HepG2 (cell line): ENCODE measurements at regions not wholly inside any gene's neighbourhood (a gene's known extent, or its start where the extent isn't known, plus 50 kb on each side); places are given as distances from the start of the nearest gene placed in this dataset.

Source experiments
- EP300 ChIP-seq, 3 experiments: sonication (generic) in 1 of 3; formaldehyde crosslinking in 1 of 3; IDR thresholded peaks; 2 replicates each; pipeline versions ENCODE4 v1.5.1 to v1.6.1; 2011 to 2020; ENCODE audit warnings: low read depth in 2 of 3, low read length in 2 of 3, borderline replicate concordance in 1 of 3, improper control_type of control experiment in 1 of 3, mild to moderate bottlenecking in 1 of 3, missing genetic modification reagents in 1 of 3, moderate library complexity in 1 of 3
- NFIB ChIP-seq: sonication (generic); formaldehyde crosslinking; IDR thresholded peaks from 2 replicates; pipeline ENCODE4 v1.9.0; 2021; ENCODE audit warnings: missing genetic modification reagents, mild to moderate bottlenecking, borderline replicate concordance
- POLR2A ChIP-seq, 2 experiments: IDR thresholded peaks; 2 replicates each; pipeline ENCODE4 v1.6.1; 2011; ENCODE audit warnings: low read depth in 2 of 2, low read length in 2 of 2, mild to moderate bottlenecking in 1 of 2, moderate library complexity in 1 of 2; ENCODE audit not compliant: insufficient read depth in 1 of 2
- PTBP1 ChIP-seq: fragments of 200-400 bp; formaldehyde crosslinking; IDR thresholded peaks from 2 replicates; pipeline ENCODE4 v1.6.1; 2018; ENCODE audit warnings: low read length, low read depth; ENCODE audit not compliant: poor library complexity, severe bottlenecking
- ZBTB8A ChIP-seq: sonication (generic); formaldehyde crosslinking; IDR thresholded peaks from 2 replicates; pipeline ENCODE4 v1.4.0; 2020; ENCODE audit warnings: mild to moderate bottlenecking, low read depth, missing genetic modification reagents, borderline replicate concordance

- TF ChIP-seq NFIB (CRISPR knock-in tag) (no peak), PTBP1 (no peak), POLR2A (IDR thresholded peaks at IDR 0.05; ENCODE audit: insufficient read depth in 1 of 2, low read depth in 2 of 2, low read length in 2 of 2) (no peak), ZBTB8A (no peak), EP300 (IDR thresholded peaks at IDR 0.05; ENCODE audit: low read depth in 2 of 2, low read length in 2 of 2) (no peak), EP300 (CRISPR knock-in tag; IDR thresholded peaks at IDR 0.05; ENCODE audit: borderline replicate concordance) (no peak)
Observed at GRCh38 chr13:85334187-85334586, 465.0 kb downstream of the SLITRK6 start.
